HG02588 (cell line): ENCODE measurements at regions not wholly inside any gene's neighbourhood (a gene's known extent, or its start where the extent isn't known, plus 50 kb on each side); places are given as distances from the start of the nearest gene placed in this dataset.
"Not testable (repeated sequence)": the region's sequence is repeated elsewhere in the genome, so short reads cannot be mapped to it uniquely, and the experiment has no call there.

ENCODE experiments used
- ATAC-seq: cut with Tn5 transposase; IDR thresholded peaks from one replicate; pipeline ENCODE4 v1.9.1; 2021; ENCODE audit warnings: mild to moderate bottlenecking, moderate library complexity; ENCODE audit not compliant: unreplicated experiment

DNA sequence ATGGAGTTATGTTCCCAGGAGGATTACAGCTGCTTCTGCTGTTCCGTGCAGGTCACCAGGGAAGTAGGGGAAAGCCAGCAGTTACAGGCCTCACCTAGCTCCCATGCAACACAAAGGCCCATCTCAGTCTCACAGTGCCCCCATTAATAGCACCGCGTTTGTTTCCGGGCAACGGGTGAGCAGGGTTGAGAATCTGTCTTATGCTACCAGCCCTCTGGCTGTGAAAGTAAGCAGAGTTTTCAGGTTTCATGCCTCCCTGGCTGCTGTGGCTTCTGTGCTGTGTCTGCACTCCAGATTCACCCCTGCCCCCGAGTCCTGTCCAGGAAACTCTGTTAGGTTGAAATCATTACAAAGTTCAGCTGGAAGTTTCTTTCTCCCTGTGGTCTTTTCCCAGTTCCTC is 254.4 kb upstream of the GPR149 start:
- no peak for ATAC-seq

GRCh38 chr3:154684021-154684420 is 254.0 kb upstream of the GPR149 start:
- no peak for ATAC-seq

GRCh38 chr3:154678041-154678654 is 248.2 kb upstream of the GPR149 start:
- no peak for ATAC-seq

- no peak for ATAC-seq
Observed at GRCh38 chr3:154668835-154669234, 238.8 kb upstream of the GPR149 start.

- no peak for ATAC-seq
Observed at GRCh38 chr3:154668187-154668586, 238.2 kb upstream of the GPR149 start.

DNA sequence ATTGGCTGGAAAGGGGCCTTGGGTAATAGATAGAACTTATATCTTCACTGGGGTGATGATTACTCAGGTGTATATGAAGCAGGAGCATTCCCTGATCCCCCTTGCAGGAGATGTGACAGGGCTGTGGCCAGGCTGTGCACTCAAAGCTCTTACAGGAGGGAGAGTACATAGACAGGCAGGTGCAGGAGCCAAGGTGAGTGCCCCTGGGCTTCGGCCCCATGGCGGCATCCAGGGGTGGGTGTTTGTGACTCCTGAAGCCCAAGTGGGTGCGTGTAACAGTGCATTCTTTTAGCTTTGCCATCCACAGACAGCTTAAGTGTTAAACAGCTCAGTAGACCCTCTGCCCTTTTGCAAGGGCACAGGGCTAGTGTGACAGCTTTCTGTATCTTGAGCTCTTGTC is 236.6 kb upstream of the GPR149 start:
- ATAC-seq, result no peak

- no peak for ATAC-seq
Observed at GRCh38 chr3:154664714-154665113, 234.7 kb upstream of the GPR149 start.

DNA sequence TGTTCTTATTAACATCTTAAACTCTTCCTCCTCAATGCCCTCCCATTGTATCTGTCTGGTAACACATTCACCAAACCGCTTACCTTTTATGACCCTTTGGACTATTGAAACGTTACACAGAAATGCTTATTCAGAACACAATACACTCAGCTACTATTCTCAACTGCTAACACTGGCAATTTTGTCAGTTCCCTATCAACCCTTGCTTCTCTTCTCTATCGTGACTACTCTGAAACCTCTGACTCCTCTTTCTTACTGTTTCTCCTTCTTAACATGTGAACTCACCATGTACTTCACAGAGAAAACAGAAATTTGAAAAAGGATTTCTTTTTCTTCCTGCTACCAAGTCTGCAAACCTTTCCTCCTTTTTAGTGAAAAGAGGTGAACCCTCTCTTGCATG is 232.9 kb upstream of the GPR149 start:
- ATAC-seq, result no peak

DNA sequence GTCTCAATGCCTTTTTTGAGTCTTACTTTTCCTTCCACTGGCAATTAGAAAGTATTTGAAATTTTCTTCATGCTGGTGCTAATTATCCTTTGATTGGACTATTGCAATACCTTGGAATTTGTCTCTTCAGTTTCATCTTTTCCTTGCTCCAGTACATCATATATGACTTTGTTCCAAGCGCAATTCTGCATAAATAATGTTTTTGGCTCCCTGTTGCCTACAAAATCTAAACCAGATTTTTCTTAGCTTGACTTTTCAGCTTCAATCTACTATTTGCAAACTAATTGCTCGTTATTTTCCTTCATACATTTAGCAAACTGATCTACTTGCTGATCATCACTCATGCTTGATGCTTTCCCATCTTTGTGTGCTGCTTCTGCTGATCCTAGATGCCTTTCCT is 230.8 kb upstream of the GPR149 start:
- no peak for ATAC-seq

GRCh38 chr3:154658000-154658399 is 228.0 kb upstream of the GPR149 start:
- no peak for ATAC-seq

DNA sequence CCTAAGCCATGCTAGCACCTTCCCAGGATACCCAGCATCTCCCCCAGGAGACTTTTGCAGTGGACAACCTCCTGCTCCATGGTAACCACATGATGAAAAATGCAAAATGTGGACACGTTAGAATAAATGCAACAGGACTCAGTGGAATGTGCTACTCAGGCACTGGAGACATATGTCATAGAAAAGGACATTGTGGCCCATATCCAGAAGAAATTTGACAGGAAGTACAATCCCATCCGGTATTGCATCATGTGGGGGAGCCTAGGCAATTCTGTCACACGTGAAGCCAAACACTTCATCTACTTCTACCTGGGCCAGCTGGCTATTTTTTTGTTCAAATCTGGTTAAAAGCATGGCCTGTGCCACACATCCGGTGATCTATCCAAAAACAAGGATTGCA is 227.2 kb upstream of the GPR149 start:
- ATAC-seq, result no peak

GRCh38 chr3:154656486-154656885 is 226.5 kb upstream of the GPR149 start:
- ATAC-seq, result no peak

DNA sequence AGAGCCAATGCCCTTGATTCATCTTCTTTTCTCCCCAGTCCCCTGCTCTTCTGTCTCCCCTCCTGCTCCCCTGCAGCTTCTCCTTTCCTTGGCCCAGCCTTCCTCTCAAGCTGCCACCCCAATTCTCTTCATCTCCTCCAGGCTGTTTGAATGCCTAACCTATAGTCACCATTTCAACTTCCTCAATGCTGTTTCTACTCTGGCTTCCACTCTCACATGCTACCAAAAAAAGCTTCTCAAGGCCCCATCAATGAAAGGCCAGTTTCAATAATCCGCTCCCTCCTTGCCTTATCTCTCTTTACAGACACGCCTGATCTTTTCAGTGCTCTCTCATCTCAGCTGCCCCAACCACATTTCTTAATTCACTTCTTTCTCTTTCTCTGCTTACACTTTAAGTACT is 212.2 kb upstream of the GPR149 start:
- no peak for ATAC-seq

- ATAC-seq, result no peak
Observed at GRCh38 chr3:154625756-154626155, 195.8 kb upstream of the GPR149 start.

DNA sequence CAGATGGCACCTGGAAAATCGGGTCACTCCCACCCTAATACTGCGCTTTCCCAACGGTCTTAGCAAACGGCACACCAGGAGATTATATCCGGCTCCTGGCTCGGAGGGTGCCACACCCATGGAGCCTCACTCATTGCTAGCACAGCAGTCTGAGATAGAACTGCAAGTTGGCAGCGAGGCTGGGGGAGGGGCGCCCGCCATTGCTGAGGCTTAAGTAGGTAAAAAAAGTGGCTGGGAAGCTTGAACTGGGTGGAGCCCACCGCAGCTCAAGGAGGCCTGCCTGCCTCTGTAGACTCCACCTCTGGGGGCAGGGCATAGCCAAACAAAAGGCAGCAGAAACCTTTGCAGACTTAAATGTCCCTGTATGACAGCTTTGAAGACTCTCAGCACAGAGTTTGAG is 189.6 kb upstream of the GPR149 start:
- ATAC-seq, result not testable (repeated sequence)

- no peak for ATAC-seq
Observed at GRCh38 chr3:154616298-154616697, 186.3 kb upstream of the GPR149 start.

GRCh38 chr3:154615471-154615870 is 185.5 kb upstream of the GPR149 start:
- no peak for ATAC-seq

DNA sequence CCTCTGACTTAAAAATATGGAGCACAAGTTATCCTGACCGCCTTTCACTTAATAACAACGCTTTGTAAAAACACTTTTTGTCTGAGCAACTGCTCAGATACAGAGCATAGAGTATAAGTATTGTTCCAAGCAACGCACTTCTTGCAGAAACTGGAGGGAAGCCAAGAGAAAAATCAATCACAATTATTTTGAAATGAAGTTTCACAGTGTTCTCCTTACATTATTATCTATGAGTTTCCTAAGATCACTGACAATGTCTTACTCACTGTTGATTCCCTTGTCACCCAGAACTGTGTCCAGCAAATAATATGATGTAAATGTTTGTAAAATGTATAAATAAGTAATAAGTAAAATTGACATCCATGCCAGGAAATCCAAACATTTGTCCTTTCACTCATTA is 184.6 kb upstream of the GPR149 start:
- ATAC-seq, result no peak

GRCh38 chr3:154614078-154614477 is 184.1 kb upstream of the GPR149 start:
- ATAC-seq, result no peak

GRCh38 chr3:154602241-154602640 is 172.3 kb upstream of the GPR149 start:
- no peak for ATAC-seq

DNA sequence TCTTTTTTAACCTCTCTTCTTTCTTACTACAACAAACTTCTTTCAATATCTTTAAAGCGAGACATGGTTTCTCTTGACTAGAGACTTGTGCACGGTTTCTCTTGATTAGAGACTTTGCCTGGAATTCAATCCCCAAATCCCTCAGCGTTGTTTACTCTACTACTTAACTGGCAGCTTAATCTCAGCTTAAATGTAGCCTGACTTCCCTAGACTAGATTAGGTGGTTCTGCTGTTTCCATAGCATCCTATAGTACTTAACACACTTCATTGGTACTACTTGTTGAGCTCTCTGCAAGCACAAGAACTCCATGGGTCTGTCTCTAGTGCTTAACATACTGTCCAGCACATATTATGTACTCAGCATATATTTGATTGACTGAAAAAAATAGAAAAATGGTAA is 168.2 kb upstream of the GPR149 start:
- no peak for ATAC-seq

- ATAC-seq, result no peak
Observed at GRCh38 chr3:154590675-154591384, 160.8 kb upstream of the GPR149 start.

DNA sequence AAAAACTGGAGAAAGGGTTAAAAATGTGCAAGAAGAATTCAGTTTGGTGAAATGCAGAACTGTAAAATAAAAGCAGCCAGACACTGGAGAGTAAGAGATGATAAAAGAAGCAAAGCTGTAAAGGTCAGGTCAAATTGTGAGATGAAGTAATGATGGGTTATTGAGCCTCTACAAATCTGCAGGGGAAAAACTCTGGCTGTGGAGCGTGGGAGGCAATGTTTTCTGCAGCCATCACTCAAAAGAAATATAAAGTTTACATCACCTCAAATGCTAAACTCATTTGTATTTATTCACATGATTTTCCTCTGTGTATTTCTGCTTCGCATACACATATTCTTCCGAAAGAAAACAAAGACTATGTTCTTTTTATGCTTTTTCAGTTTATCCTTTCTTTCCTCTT is 158.8 kb upstream of the GPR149 start:
- ATAC-seq, result no peak
